GM21515 (cell line): ENCODE measurements at regions not wholly inside any gene's neighbourhood (a gene's known extent, or its start where the extent isn't known, plus 50 kb on each side); places are given as distances from the start of the nearest gene placed in this dataset.

ENCODE experiments used
- ATAC-seq: cut with Tn5 transposase; IDR thresholded peaks from one replicate; pipeline ENCODE4 v1.9.1; 2021; ENCODE audit not compliant: unreplicated experiment

DNA sequence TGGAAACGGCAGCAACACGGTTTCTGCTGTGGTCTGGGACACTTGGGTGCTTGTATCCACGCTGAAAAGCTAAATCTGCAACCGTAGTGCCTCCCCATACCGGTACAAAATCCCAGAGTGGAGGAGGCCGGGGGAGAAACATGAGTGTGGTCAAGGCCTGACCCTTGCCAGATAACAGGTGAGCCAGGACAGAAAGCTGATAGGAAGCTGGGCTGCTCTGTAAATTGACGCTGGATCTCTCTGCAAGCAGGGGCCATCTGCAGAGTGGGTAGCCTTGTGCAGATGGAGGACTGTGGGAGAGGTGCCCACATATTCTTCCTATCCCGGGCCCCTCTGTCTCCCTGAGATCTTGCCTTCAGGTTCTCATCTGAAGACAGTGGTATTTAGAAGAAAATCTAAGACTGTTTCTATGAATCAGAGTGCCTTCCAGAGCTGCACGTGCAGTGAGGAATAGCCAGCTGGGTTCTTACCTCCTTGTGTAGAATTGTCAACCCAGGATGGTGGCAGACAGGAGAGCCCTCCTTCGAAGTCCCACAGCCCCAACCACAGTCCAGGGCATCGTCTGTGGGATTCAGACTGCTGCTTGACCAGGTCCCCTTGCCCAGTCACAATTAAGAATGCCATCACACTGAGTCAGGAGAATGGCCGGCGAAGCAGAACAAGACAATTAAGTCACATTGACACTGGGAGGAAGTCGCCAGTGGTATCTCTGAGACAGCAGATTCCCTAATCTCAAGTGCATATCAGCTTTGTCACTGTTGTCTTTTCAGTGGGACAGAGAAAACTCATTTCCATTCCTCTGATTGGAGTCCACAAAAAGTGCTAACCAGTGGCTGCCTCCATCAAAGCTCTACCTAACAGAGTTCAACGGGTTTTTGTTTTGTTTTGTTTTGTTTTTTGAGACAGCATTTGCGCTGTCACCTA, 100.0 kb upstream of the RIPOR2 start:
- ATAC-seq, result no peak

DNA sequence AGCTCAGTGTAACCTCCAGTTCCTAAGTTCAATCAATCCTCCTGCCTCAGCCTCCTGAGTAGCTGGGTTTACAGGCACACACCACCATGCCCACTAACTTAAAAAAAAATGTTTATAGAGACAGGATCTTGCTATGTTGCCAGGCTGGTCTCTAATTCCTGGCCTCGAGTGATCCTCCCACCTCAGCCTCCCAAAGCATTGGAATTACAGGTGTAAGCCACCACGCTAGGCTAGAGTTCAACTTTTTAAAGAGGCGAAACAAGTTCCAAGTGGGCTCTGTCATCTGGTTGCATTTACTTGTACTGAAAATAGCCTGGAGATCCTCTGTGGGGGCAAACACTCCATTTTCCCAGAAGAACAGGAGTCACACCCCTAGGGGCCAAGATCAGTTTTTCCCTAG, 100.7 kb upstream of the RIPOR2 start:
- ATAC-seq, result no peak

GRCh38 chr6:25038300-25038699, 102.5 kb upstream of the RIPOR2 start:
- no peak for ATAC-seq

GRCh38 chr6:25038999-25039398, 103.2 kb upstream of the RIPOR2 start:
- ATAC-seq, result no peak

DNA sequence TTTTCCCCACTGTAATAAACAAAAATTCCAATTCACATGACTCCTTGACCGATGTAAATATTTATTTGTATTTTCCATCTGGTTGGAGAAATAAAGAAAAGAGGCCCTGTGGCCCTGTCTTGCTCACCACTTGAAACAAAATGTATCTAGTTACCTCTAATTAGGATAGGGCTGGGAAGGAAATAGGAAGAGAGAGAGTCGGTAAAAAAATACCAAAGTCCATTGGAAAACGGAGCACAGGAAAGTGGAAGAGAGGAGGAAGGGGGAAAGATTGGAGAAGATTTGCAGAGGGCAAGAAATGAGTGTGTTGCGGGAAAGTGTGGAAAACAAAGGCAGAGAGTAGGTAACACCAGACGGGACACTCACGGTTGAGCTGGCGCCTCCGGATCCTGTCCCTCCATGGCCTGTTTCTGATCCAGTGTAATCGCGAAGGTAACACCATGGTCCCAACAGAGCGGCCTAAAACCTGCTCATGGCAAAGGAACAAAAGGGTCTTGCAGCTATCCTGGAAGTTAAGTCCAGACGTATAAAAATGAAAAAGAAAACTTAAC, 105.8 kb upstream of the RIPOR2 start:
- no peak for ATAC-seq

GRCh38 chr6:25042036-25042521, 106.3 kb upstream of the RIPOR2 start:
- no peak for ATAC-seq

DNA sequence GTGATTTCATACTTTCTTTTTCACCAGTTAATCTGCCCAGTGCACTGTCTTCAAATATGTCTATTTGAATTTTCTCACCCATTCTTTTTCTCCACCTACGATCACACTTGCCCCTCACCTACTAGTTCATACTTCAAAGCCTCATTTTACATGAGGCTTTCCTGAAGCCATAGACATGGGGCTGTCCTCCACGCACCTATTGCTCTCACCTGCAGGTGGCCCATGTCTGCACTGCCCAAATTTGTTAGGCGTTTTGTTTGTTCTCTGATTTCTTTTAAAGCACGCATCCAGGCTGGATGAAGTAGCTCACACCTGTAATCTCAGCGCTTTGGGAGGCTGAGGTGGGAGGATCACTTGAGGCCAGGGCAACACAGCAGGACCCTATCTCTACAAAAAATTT, 106.8 kb upstream of the RIPOR2 start:
- ATAC-seq, result no peak

DNA sequence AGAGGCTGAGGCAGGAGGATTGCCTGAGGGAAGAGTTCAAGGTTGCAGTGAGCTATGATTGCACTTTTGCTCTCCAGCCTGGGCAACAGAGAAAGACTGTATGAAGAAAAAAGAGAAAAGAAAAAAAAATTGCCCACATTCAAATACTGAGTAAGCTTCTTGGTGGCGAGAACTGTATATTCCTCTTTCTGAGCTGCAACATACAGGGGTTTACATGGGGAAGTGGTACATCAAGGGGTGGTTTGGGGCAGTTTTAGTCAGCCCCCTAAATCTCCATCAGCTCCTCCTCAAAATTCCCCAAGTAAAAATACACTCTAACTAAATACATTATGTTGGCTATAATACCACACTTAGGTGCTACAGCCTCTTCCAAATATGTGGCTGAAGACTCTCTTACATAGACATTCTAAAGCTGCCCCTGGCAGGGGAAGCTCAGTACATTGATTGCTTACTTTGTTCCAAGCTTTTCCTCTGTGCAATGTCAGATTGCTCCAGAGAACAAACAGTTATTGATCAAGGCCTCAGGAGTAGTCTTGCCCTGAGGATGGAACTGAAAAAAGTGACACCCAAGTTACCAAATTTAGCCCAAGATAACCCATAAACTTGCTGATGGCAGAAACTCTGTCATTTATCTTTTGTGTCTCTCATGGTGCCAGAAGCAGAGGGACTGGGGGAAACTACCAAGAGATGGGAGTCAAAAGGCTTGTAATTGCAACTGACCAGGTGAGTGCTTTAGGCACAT, 107.4 kb upstream of the RIPOR2 start:
- no peak for ATAC-seq

- no peak for ATAC-seq
Observed at GRCh38 chr6:25043892-25044291, 108.1 kb upstream of the RIPOR2 start.

DNA sequence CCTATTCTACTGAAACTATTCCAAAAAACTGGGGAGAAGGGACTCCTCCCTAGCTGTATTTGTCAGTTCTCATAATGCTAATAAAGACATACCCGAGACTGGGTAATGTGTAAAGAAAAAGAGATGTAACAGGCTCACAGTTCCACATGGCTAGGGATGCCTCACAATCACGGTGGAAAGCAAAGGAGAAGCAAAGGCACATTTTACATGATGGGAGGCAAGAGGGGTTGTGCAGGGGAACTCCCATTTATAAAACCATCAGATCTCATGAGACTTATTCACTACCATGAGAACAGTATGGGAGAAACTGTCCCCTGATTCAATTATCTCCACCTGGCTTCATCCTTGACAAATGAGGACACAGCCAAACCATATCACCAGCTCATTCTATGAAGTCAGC, 111.2 kb upstream of the RIPOR2 start:
- no peak for ATAC-seq

- ATAC-seq, result no peak
Observed at GRCh38 chr6:25050356-25050755, 114.6 kb upstream of the RIPOR2 start.

DNA sequence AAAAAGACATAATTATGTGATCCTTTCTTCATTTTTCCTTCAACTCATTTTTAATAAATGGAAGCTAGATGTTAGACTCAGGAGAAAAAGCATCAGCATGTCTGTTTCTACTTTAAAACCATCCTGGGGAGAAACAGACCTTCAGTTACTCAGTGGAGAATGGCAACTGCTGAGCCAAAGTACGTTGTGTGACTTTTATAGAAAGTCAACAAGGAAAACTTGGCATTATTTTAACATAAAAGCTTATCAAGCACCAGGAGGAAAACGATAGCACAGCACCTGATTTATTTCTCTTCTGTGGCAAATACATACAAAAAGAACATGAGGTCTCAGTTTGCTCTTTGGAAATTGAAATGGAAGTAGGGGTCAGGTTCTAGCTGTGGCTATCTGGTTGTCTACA, 115.3 kb upstream of the RIPOR2 start:
- ATAC-seq, result no peak

GRCh38 chr6:25052181-25052580, 116.4 kb upstream of the RIPOR2 start:
- no peak for ATAC-seq

DNA sequence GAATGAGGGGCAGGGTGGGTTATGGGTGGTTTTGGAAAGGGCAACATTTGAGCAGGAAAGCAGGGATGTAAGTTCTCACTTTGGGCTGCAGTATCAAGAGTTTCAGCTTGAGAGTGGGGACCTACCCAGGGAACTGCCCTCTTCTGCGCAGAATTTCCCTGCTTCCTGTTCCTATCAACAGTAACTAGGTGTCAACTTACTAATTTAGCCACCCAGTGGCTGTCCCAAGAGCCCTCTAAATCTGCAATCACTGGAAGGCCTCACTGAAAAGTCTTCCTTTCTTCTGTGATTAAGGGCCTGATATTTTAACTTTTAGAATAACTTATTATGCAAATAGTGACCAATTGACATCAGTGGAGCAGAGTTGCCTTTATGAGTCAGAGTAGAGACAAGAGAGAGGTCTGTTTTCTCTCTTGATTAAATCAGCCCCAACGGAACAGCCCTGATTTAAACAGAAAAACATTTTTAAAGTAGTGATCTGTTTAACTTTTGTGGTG, 118.2 kb upstream of the RIPOR2 start:
- ATAC-seq, result peak; percentile 74

DNA sequence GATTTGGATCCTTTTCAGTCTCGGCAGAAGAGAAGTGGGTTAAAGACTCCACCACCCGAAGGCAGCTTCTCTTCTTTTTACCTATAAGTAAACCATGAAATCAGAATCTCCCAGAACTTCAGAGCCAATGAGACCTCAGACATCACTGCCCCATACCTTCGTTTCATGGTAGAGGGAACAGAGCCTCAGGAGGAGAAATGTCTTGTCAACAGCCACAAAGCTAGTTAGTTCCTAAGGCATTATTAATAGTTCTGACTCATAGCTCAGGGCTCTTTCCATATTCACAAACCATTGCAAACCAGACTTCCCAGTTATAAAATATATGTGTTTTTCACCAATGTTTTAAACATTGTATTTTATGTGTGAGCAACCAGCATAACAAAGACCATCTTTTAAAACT, 118.7 kb upstream of the RIPOR2 start:
- no peak for ATAC-seq

GRCh38 chr6:25056130-25056529, 120.4 kb upstream of the RIPOR2 start:
- peak; percentile 49 for ATAC-seq

GRCh38 chr6:25057111-25057905, 121.5 kb upstream of the RIPOR2 start:
- no peak for ATAC-seq

GRCh38 chr6:25058441-25058840, 122.7 kb upstream of the RIPOR2 start:
- no peak for ATAC-seq

DNA sequence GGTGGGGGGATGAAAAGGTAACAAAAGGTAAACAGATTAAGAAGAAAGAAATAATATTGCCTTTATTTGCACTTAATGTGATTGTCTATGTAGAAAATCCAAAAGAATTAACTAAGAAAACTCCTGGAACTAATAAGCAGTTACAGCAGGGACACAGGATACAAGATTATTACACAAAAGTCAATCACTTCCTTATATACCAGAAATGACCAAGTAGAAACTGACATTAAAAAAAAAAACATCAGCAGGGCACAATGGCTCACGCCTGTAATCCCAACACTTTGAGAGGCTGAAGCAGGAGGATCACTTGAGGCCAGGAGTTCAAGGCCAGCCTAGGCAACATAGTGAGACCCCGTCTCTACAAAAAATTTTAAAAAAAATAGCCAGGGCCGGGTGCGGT, 123.2 kb upstream of the RIPOR2 start:
- ATAC-seq, result no peak

DNA sequence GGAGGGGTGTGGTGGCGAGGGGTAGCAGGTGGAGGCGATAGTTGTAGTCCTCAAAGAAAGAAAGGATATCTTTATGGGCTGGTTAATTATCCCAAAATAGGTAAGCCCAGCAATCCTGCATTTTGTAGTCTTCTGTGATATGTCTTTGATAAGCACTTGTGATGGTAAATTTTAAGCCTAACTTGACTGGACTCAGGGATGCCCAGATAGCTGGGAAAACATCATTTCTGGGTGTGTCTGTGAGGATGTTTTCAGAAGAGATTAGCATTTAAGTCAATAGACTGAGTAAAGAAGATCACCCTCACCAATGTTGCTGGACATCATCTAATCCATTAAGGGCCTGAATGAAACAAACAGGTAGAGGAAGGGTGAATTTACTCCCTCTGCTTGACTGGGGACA, 124.8 kb upstream of the RIPOR2 start:
- no peak for ATAC-seq
